GM21786 (cell line): ENCODE measurements at regions not wholly inside any gene's neighbourhood (a gene's known extent, or its start where the extent isn't known, plus 50 kb on each side); places are given as distances from the start of the nearest gene placed in this dataset.
"Not testable (repeated sequence)": the region's sequence is repeated elsewhere in the genome, so short reads cannot be mapped to it uniquely, and the experiment has no call there.

Source experiments
- ATAC-seq: cut with Tn5 transposase; IDR thresholded peaks from one replicate; pipeline ENCODE4 v1.9.1; 2021; ENCODE audit not compliant: unreplicated experiment

DNA sequence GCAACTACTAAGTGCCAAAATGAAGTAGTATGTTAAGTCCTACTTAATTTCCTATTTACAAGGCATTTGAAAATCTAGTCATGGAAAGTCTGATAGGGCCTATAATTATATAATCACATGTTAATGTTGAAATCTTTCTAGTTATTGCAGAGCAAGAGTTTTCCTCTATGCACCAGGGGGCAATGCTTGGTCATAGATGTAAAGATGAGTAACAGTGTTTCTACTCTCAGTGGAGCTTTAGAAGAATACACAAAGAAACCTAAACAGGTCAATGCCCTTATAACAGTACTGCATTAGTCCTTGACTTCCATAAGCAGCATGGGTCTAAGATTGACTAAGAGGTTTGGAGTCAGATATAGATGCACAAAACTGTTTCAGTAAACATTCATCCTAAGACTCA lies 218.7 kb downstream of the KCTD12 start:
- ATAC-seq = peak; percentile 48

GRCh38 chr13:76663592-76664335 lies 222.4 kb downstream of the KCTD12 start:
- ATAC-seq = no peak

- ATAC-seq = not testable (repeated sequence)
Observed at GRCh38 chr13:76659074-76659473, 227.1 kb downstream of the KCTD12 start.

DNA sequence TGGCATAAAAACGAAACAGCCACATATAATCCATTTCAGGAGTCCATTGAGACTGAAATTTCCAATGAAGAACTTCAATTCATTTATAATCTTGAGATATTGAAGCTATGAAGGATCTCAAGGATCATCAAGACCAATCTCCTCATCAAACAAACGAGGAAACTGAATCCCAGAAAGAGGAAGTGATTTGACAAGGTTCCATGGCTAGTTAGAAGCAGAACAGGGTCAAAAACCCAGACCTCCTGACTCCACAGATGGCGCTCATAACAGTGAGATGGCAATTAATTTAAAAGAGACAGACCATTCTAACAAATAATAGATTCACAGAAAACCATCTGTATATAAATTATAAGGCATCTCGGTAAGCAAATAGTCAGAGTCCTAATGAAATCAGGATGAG lies 229.7 kb downstream of the KCTD12 start:
- no peak for ATAC-seq

DNA sequence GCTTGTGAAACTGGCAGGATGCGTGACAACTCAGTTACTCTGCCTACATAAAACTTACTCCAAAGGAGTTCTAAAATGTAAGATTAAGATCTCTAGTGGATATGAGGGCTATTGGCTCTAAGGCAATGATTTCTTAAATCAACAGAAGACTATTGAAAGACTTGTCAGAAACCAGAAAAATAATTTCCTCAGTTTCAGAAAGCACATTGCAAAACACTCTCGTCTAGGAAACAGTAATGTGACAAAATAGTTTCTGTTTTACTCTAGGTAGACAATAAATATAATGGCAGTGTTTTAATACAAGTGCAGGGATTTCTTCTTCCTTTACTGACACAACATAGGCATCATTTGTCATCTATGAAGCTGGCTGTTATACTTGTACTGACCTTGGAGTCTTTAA lies 230.1 kb downstream of the KCTD12 start:
- ATAC-seq = no peak

GRCh38 chr13:76654263-76654662 lies 231.9 kb downstream of the KCTD12 start:
- no peak for ATAC-seq

DNA sequence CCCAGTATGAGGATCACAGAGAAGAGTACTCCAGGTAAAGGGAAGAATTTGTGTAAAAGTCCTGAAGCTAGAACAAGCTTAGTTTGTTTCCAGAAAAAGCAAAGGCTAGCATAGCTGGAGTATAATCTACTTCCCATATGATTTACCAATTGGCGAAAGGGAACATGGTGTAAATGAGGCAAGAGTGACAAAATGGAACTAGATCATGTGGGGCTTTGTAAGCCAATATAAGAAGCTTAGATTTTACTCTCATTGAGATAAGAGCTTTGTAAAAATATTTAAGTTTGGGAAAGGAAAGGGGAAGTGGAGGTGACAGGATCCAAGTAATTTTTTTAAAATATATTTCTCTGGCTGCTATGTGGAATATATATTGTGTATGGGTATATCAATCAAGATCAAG lies 234.9 kb downstream of the KCTD12 start:
- ATAC-seq = no peak

- no peak for ATAC-seq
Observed at GRCh38 chr13:76647550-76647949, 238.7 kb downstream of the KCTD12 start.

GRCh38 chr13:76646946-76647345 lies 239.3 kb downstream of the KCTD12 start:
- no peak for ATAC-seq

DNA sequence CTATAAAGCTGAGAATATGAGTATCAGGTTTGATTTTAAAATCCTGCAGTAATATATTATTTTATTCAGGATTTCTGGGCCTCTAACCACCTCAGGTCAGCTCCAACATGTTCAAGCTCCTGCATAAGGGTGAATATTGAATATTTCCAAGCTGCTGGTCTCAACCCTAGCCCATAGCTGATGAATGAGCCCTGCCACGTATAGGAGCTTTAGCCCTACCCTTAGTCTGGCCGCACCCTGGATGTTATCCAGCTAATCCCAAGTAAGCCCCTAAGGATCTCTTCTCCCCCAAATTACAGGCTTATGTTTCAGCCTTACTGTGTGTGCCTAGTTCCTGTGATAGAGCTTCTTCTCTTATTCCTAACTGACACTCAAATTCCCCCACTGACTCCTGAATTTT lies 240.6 kb downstream of the KCTD12 start:
- no peak for ATAC-seq

DNA sequence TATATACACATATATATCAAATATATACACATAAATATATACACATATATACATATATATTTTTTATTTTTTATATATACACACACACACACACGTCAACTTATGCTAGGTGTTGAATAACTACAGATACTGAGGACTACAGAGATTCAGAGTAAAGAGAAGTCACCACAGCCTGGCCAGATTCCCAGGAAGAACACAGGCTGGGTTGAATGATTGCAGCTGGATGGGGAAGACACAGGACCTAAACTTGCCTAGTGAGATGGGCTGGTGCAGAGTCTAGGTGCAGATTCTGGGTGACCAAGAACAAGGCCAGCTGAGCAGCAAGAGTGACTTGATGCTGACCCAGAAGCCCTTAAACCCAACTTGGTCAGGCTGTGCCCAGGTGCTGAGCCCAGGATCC lies 241.3 kb downstream of the KCTD12 start:
- no peak for ATAC-seq

- no peak for ATAC-seq
Observed at GRCh38 chr13:76643596-76643995, 242.6 kb downstream of the KCTD12 start.

DNA sequence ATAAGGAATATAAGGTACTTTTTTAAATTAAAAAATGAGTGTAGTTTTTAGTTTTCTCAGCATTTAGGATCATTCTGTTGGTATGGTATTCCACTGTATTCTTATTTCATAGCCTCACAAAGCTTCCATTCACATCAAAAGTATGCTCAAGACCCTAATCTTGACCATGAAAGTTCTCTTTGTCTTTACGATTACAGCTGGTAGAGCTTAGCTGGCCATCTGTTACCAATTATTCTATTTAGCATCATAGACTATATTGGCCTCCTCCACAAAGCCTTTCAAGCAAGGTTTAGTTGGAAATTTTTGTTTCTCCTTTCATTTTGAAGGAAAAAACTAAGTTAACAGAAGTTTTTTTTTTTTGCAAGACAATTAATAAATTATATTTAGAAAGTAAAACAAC lies 245.1 kb downstream of the KCTD12 start:
- ATAC-seq = no peak

- ATAC-seq = no peak
Observed at GRCh38 chr13:76638882-76639281, 247.3 kb downstream of the KCTD12 start.

DNA sequence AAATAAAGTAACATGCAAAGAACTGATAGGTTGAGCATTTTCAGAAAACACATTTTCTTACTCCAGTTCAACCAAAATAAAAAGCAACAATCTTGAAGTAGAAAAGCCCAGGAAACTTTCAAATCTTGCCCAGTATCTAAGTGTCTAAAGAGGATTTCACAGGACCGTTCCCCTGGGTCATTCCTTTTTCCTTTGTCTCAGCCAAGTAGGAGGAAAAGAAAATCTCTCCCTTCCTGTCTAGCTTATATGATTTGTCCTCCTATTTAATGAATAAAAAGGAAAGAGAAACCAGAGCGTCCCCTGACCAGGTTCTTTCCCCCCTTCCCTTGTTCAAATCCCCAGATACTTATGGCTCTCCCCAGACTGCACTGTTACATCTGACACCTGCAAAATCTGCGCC lies 248.0 kb downstream of the KCTD12 start:
- no peak for ATAC-seq

DNA sequence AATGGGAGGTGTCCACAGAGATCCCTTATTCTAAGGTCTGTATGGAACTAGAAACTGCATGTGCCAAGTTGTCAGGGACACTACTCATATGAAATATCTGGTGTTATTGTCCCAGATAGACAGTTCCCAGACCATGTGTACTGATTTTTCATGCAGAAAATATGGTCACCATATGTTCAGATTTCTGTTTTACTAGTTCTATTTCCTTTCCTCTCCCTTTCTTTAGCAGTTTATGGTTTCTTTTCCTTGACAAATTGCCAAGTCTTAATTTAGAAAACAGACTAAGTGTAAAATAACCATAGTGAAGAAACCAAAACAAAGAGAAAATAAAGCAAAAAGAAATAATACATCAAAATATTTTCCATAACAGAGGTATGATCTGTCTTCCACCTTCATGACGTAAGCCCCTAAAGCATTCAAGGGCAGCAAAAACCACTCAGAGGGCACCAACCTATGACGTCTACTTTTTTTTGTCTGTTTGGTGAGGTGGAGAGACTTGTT lies 248.5 kb downstream of the KCTD12 start:
- ATAC-seq = no peak

DNA sequence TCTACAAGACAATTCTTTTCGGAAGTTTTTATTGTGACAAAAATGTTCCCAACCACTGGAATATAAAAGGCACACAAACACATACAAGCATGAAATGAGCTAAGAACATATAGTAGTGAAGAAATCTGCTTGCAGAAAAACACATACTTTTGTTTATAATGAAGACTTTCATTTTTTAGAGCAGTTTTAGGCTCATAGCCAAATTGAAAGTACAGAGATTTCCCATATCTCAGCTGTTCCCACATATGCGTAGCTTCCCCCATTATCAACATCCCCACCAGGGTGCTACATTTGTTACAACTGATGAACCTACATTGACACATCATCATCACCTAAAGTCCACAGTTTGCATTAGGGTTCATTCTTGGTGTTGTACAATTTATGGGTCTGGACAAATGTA lies 249.4 kb downstream of the KCTD12 start:
- ATAC-seq = no peak

DNA sequence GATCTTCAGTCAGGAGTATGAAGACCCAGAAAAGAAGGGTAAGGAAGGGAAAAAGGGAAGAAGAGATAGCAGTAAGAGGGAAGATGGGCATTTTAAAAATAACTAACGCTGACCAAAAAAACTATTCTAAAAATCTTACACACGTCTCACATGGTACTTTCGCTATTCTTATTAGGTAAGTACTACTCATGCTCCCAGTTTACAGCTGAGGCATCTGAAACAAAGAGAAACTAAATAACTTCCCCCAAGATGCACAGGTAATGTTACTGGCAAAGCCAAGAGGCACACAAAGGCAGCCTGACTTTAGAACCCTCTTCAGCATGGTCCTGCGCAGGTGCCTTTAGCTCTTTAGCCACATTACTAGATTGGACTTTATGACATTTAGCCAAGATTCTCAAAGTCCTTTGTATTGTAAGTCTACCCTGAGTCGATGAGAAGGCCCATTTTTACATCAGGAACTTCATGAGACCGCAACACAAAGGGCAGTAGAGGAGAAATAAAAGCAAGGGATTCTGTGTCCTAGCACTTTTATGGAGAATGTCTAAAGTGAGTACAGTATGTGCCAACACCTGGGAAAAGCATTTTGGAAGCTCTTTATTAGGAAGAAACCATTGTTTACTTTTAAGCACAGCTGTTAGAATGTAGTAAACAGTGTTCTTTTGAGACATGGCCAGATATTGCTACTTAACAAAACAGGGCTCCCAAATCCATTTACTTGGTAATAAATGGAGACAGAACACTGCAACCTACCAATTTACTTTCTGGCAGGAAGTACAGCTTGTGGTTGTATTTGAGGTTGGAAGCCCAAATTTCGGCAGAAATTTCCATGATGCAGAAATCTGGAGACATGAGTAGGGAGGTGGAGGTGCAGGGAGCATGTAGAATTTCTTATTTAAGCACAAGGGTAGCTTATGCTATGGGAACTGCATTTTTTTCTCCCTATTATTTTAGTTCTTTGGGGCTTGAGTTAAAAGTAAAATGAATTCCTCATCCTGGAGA lies 250.7 kb downstream of the KCTD12 start:
- ATAC-seq = no peak

DNA sequence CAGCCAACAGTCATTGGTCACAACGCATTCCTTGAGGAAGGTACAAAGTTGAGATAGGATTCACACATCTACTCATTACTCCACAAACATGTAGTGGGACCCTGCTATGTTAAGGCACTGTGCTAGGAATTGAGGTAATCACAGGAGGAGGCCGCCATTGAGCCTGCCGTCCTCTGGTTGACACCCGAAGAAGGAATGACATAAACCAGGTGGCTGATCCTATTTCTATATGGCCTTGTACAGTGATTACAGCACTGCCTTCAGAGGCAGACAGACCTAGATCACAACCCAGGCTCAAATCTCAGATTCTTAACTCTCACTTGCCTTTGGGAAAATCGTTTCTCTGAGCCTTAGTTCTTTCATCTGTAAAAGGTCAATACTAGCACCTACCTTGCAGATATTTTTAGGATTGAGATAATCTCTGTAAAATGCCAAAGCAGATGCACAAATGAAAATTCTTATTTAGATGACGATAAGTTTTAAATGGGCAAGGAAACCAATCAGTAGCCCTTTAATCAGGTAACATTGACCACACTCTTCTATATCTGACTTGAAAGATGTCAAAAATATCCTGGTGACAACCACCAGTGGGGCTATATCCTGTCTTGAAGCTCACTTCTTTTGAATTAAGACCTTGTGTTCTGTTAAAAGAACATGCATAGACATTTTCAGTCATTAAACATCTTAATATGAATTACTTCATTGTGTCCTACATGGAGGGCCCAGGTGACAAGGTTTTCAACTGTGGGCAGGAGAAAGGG lies 251.6 kb downstream of the KCTD12 start:
- ATAC-seq = no peak

- no peak for ATAC-seq
Observed at GRCh38 chr13:76632401-76633044, 253.7 kb downstream of the KCTD12 start.
